HK-2 (cell line): ENCODE measurements at regions not wholly inside any gene's neighbourhood (a gene's known extent, or its start where the extent isn't known, plus 50 kb on each side); places are given as distances from the start of the nearest gene placed in this dataset.
"Not testable (repeated sequence)": the region's sequence is repeated elsewhere in the genome, so short reads cannot be mapped to it uniquely, and the experiment has no call there.

Experiments
- DNase-seq: peaks from one replicate; pipeline ENCODE4 v3.0.0-alpha.2; 2018; ENCODE audit not compliant: unreplicated experiment

- no peak for DNase-seq
Observed at GRCh38 chr3:70737666-70738290, 425.3 kb upstream of the MDFIC2 start.

- no peak for DNase-seq
Observed at GRCh38 chr3:70736009-70736408, 423.6 kb upstream of the MDFIC2 start.

GRCh38 chr3:70734756-70735155, 422.3 kb upstream of the MDFIC2 start:
- no peak for DNase-seq

GRCh38 chr3:70731046-70731445, 418.6 kb upstream of the MDFIC2 start:
- no peak for DNase-seq

GRCh38 chr3:70729845-70730244, 417.4 kb upstream of the MDFIC2 start:
- DNase-seq, result no peak

- DNase-seq, result no peak
Observed at GRCh38 chr3:70728311-70728710, 415.9 kb upstream of the MDFIC2 start.

GRCh38 chr3:70726961-70727360, 414.5 kb upstream of the MDFIC2 start:
- no peak for DNase-seq

- DNase-seq, result no peak
Observed at GRCh38 chr3:70726096-70726938, 413.9 kb upstream of the MDFIC2 start.

GRCh38 chr3:70722018-70722417, 409.6 kb upstream of the MDFIC2 start:
- DNase-seq, result no peak

GRCh38 chr3:70716832-70717231, 404.4 kb upstream of the MDFIC2 start:
- no peak for DNase-seq

- DNase-seq, result no peak
Observed at GRCh38 chr3:70712449-70713082, 400.1 kb upstream of the MDFIC2 start.

- DNase-seq, result no peak
Observed at GRCh38 chr3:70703305-70704102, 391.1 kb upstream of the MDFIC2 start.

- no peak for DNase-seq
Observed at GRCh38 chr3:70702132-70702531, 389.7 kb upstream of the MDFIC2 start.

GRCh38 chr3:70684701-70685100, 372.3 kb upstream of the MDFIC2 start:
- DNase-seq, result no peak

- not testable (repeated sequence) for DNase-seq
Observed at GRCh38 chr3:70675810-70676209, 363.4 kb upstream of the MDFIC2 start.

GRCh38 chr3:70658513-70659310, 346.3 kb upstream of the MDFIC2 start:
- no peak for DNase-seq

- no peak for DNase-seq
Observed at GRCh38 chr3:70657454-70657853, 345.0 kb upstream of the MDFIC2 start.

GRCh38 chr3:70647823-70648222, 335.4 kb upstream of the MDFIC2 start:
- no peak for DNase-seq

GRCh38 chr3:70647094-70647493, 334.7 kb upstream of the MDFIC2 start:
- DNase-seq, result no peak

GRCh38 chr3:70646635-70647034, 334.2 kb upstream of the MDFIC2 start:
- DNase-seq, result no peak

- DNase-seq, result no peak
Observed at GRCh38 chr3:70640481-70640880, 328.0 kb upstream of the MDFIC2 start.
